Retinal pigment epithelial cell (primary cell): ENCODE measurements at regions not wholly inside any gene's neighbourhood (a gene's known extent, or its start where the extent isn't known, plus 50 kb on each side); places are given as distances from the start of the nearest gene placed in this dataset.
A peak's percentile ranks its signal among the peaks of the same experiment; 100 is the strongest.
"Not testable (repeated sequence)": the region's sequence is repeated elsewhere in the genome, so short reads cannot be mapped to it uniquely, and the experiment has no call there.

ENCODE experiments used
- DNase-seq: peaks from one replicate; pipeline ENCODE4 v3.0.0-alpha.2; 2010; ENCODE audit warnings: low read depth
- H3K4me3 ChIP-seq: 2 replicates; pipeline ENCODE4 v1.5.1; 2011; ENCODE audit warnings: mild to moderate bottlenecking, low read length, control low read depth, moderate library complexity
- TF ChIP-seq, protein P1 (sequence below): conservative IDR thresholded peaks from 2 replicates; pipeline ENCODE4 v1.5.1; 2011; ENCODE audit warnings: low read depth, low read length, control low read depth, inconsistent platforms

DNA sequence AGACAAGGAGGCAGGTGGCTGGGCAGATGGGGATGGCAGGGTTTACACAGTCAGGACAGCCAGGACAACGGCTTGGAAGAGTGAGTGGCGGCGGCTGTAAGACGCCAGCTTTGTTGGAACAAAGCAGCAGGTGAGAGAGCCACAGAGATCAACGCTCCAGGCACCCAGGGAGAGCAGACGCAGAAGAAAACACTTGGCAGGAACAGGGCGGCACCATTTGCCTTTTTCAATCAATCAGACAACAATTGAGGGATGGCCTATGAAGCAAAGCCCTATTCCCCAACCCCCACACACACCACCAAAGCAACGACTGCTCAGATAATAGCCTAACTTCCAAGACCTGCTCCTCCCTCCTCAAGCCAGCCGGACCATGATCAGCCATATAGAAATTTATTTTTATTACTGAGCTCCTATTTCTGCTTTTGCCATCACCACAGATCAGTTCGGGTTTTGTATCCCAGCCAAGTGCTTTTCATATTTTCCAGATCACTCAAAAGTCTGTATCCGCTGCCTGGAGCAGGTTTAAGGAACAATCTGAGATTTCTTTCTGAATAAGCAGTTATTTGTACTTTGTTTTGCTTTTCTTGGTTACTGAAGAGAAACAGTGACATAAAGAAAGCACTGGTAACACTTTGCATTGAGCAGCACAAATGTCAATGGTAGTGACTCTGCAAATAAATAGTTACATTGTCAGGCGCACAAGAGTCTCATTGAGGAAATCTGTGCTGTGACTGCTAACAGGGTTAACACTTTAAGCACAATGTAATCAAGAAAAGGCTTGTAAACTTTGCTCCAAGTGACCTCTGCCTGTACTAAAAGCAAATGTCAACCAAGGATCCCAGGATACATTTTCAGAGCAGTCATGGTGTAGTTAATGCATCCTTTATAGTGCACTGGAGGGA lies 81.8 kb upstream of the RBPJ start:
- peak; percentile 35 for DNase-seq
- TF ChIP-seq, protein P1, sequence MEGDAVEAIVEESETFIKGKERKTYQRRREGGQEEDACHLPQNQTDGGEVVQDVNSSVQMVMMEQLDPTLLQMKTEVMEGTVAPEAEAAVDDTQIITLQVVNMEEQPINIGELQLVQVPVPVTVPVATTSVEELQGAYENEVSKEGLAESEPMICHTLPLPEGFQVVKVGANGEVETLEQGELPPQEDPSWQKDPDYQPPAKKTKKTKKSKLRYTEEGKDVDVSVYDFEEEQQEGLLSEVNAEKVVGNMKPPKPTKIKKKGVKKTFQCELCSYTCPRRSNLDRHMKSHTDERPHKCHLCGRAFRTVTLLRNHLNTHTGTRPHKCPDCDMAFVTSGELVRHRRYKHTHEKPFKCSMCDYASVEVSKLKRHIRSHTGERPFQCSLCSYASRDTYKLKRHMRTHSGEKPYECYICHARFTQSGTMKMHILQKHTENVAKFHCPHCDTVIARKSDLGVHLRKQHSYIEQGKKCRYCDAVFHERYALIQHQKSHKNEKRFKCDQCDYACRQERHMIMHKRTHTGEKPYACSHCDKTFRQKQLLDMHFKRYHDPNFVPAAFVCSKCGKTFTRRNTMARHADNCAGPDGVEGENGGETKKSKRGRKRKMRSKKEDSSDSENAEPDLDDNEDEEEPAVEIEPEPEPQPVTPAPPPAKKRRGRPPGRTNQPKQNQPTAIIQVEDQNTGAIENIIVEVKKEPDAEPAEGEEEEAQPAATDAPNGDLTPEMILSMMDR, result no peak
- H3K4me3 ChIP-seq, result peak overlapping the region; percentile 28

DNA sequence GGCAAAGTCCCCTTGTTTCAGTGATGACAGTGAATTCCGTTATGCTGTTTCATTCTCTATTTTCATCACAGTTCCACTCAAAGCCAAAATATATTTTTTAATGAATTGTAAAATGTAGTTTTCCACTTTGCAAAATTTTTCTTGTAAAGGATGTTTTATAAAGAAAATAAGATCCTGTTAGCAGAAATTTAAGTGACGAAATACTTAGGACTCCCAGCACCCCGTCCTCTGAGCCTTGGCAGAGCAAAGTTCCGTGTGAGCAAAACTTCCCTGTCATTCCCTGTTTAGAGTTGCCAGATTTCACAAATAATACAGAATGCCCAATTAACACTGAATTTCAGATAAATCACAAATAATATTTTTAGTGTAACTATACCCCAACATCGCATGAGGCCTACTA lies 81.0 kb upstream of the RBPJ start:
- TF ChIP-seq, protein P1, result no peak
- H3K4me3 ChIP-seq, result no peak overlapping the region
- DNase-seq, result no peak

DNA sequence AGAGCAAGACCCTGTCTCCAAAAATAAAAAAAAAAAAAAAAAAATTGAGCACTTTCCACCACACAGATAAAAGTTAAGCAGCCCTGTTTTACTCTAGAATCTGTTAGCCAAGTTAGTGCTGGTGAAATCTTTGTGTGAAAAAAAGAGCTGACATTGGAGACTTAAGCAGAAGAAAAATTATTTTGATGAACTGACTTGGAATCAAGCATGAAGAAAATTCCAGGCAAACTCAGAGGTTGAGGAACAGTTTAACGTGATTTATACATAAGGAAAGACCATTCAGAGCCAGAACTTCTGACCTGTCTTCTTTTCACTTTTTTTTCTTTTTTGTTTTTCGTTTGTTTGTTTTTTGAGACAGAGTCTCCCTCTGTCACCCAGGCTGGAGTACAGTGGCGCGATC lies 79.6 kb upstream of the RBPJ start:
- no peak for DNase-seq
- TF ChIP-seq, protein P1, result no peak
- no peak overlapping the region for H3K4me3 ChIP-seq

DNA sequence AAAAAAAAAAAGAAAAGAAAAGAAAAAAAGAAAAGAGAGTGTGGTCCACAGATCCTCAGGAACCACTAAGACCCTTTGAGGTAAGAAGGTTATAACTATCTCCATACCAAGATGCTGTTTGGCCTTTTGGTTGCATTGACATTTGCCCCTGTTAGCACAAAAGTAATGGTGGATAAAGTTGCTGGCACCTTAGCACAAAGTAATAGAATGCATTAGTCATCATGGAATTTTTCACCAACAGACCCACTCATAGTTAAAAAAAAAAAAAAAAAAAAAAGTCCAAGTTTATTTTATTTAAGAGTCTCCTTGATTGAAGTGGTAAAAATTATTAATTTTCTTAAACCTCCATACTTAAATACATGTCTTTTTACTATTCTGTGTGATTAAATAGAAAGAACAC lies 78.4 kb upstream of the RBPJ start:
- TF ChIP-seq, protein P1, result no peak
- DNase-seq, result no peak

DNA sequence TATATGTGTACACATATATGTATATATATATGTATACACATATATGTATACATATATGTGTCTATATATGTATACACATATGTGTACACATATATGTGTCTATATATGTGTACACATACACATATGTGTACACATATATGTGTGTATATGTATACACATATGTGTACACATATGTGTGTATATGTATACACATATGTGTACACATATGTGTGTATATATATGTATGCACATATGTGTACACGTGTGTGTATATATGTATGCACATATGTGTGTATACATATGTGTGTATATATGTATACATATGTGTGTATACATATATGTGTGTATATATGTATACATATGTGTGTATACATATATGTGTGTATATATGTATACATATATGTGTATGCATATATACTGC lies 76.7 kb upstream of the RBPJ start:
- not testable (repeated sequence) for DNase-seq, H3K4me3 ChIP-seq

More for the DNA sequence above, 78.4 kb upstream of the RBPJ start:
- H3K4me3 ChIP-seq, result no peak overlapping the region

DNA sequence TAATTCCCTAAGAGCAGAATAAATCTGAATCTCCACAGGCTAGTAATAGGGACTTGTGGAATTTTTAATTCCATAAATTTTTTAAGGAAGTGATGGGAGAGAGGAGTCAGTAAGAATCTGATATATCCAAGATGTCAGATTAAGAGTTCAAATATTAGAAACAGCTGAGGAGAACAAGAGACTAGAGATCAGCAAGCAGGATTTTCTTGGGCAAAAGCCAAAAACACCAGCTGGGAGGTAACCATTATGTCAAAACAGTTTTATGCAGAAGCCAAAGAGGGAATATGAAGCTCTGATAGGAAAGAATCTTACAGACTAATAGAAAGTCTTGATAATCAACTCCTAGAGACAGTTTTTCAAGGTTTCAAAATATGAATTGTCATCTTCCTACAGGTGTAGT lies 72.2 kb upstream of the RBPJ start:
- peak; percentile 14 for DNase-seq
- TF ChIP-seq, protein P1, result no peak
- no peak overlapping the region for H3K4me3 ChIP-seq

DNA sequence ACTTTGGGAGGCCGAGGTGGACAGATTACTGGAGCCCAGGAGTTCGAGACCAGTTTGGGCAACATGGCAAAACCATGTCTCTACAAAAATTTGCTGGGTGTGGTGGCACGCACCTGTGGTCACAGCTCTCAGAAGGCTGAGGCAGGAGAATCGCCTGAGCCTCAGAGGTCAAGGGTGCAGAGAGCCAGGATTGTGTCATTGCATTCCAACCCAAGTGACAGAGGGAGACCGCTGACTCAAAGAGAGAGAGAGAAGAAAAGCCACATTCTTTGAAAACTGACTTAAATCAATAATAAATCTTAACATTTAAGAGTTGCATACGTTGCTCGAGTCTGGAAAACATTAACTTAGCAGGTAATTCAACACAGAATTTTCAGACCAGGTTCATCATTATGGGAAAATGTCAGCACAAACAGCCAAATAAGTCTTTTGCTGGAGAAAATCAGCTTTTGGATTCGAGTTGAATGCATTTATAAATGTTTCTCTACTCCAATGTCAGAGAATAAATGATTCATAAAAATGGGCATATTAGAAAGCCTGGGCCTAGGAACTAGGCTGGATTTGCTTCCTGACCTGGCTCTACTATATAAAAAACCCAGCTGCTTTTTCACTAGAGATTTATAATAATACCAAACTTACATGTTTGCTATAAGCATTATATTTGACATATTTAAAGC lies 68.3 kb upstream of the RBPJ start:
- TF ChIP-seq, protein P1, result no peak
- DNase-seq, result no peak
- no peak overlapping the region for H3K4me3 ChIP-seq
